HG03108 (cell line): ENCODE measurements at regions not wholly inside any gene's neighbourhood (a gene's known extent, or its start where the extent isn't known, plus 50 kb on each side); places are given as distances from the start of the nearest gene placed in this dataset.

Experiments used
- ATAC-seq: cut with Tn5 transposase; IDR thresholded peaks from one replicate; pipeline ENCODE4 v1.9.1; 2021; ENCODE audit warnings: moderate library complexity; ENCODE audit not compliant: unreplicated experiment

DNA sequence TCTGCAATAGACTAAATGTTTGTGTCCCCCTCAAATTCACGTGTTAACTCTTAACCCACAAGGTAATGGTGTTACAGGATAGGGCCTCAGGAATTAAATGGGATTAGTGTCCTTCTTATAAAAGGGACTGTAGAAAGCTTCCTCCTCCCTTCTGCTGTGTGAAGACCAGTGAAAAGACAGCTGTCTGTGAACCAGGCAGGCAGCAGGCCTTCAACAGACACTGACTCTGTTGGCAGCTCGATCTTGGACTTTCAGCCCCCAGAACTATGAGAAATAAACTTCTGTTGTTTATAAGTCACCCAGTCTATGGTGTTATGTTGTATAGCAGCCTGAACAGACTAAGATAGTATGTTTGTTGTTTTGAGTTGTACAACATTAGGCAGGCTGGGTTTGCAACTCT lies 208.1 kb downstream of the GBA3 start:
- ATAC-seq, result no peak

DNA sequence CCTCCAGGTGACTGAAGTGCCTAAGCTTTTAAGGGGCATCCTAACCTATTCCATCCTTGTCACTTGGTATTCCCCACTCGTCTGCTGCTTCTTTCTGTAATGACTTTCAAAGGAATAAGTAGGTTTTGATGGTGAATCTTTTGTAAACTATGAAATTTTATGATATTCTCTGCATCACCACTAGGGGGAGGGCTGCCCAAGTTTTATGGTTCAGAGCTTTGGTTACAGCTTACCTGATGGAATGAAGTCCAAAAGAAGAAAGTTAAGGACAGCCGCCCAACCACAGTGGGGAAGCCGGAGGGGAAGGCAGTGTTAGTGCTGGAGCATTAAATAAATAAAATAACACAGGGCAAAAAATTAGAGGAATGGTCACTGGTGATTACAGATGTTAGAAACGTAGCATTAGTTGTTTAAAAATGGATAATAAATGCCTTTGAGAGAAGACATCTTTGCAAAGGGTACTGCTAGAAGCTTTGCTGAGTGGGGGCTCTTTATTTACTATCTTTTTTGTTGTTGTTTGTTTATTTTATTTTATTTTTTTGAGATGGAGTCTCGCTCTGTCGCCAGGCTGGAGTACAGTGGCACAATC lies 204.9 kb downstream of the GBA3 start:
- no peak for ATAC-seq

DNA sequence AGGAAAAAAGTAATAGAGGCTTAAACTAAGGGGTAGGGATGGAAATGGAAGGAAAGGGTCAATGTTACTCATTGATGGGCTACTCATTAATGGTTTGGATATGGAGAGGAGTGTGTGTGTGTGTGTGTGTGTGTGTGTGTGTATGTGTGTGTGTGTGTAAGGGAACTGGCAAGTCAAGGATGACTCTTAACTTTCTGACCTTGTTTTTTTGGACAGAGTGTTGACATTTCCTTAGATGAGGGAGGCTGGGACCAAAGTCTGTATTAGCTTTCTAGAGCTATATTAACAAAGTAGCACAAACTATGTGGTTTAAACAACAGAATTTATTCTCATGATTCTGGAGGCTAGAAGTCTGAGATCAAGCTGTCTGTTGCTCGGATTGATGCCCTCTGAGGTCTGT lies 202.7 kb downstream of the GBA3 start:
- ATAC-seq, result no peak

DNA sequence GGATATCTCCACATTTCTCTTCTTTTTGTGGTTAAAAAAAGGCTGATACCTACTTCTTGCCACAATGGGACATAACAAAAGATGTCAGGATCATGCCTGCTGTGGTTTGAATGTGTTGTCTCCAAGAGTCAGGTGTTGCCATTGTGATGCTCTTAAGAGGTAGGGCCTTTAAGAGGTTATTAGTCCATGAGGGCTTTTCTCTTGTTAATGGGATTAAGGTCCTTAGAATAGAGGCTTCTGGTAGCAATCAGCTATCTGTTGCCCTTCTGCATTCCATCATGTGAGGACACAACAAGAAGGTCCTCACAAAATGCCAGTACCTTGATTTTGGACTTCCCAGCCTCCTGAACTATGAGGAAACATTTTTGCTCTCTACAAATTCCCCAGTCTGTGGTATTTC lies 191.4 kb downstream of the GBA3 start:
- no peak for ATAC-seq

DNA sequence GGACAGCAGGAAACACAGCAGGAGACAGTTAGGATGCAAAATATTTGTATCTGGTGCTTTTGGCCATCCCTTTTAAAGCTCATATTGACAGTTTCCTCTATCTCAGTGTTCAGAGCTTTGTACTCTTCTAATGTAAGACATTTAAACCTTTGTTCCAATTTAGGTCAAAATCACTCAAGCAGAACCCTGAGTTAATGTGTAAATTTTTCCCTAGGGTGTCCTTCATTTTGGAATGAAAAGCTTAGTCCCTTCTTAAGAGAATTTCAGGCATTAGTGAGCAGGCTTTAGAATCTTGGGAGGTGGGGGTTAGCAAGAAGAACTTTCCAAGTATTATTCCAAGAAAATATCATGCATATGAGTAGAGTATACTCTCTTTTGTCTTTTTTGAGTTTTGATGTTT lies 188.7 kb downstream of the GBA3 start:
- ATAC-seq, result no peak

DNA sequence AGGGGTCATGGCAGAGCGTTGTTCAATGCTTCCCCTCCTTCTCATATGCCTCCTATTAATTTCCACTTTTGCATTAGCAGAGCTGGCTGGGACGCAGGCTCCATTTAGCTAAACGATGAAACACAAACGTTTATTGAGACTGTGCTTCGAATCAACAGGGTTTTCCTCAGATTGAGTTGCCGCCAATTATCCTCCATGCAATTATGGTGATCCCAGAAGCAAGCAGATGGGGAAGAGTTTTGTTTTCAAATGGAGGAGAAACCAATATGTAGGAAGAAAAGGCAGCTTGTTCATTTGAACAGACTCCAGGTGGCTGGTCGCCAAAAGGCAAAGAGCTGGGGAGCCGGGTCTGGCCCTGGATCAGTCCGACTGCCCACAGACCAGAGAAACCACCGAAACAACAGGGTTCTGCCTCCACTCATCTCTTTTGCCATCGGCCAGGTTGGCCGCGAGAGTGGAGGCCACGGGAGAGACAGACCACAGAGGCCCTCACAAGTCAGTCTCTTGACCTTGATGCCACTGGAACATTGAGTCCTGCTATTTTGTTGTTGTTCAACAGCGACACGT lies 184.8 kb downstream of the GBA3 start:
- ATAC-seq, result no peak

DNA sequence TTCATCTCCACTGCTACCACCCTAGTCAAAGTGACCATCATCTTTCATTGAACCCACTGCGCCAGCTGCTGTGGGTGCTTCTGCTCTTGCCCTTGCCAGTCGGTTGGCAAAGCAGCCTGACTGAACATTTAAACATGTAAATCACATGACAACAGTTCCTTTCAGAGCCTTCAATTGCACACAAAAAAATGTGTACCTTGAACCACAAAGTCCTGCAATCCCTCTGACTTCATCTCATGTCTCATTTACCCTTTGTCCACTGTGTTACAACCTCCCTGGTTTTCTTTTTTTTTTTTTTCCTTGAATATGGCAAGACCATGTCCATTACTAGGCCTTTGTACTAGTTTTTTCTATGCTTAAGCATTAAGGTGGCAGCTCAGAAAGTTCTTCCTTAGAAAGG lies 183.5 kb downstream of the GBA3 start:
- ATAC-seq, result no peak

DNA sequence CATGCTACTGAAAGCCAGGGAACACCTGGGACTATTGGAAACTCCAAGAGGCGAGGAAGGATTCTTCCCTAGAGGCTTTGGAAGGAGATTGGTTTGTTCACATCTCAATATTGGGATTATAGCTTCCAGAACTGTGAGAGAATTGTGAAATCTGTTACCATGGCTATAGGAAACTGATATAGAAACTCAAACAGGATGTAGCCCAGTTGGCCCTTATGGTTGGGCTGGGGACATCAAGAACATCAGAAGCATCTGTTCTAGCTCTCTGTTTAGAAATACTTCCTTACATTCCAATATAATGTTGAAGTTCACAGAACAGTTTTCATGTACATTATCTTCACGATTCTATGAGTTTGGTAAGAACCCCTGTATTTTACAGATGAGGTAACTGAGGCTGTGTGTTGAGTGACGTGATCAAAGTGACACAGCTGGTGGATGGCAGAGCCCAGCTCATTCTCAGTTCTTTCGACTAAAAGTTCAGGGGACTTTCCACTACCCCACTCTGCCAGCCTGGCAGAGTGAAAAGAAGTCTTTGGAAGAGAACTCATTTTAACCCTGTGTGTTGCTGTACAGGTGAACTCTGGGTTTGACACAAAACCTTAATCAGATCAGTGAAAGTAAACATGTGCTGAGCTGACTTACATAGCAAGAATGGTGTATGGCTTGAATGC lies 183.0 kb downstream of the GBA3 start:
- ATAC-seq, result no peak

DNA sequence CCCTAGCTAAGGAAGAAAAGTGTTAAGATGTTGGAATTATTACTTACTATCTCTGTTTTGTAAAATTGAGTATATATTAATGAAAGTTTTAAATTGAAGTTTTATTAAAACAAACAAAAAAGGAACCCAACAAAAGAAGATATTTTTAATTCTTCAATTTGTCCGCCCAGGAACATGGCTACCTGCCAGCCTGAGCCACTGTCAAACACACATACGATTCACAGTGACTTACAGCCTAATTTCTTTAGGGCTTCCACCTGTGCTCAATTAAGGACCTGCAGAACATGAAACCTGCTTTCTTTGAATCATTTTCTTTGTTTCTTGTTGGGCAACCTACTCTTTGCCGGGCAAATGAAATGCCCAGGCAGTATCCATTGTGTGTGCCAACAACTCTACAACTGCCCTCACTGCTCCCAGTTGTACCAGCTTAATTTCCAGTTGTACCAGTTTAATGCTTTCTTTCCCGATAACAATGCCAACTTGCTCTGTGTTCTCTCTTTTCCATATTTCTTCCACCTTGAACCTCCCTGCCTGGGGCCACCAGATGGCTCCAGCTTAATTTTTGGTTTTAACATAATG lies 181.7 kb downstream of the GBA3 start:
- ATAC-seq, result no peak

DNA sequence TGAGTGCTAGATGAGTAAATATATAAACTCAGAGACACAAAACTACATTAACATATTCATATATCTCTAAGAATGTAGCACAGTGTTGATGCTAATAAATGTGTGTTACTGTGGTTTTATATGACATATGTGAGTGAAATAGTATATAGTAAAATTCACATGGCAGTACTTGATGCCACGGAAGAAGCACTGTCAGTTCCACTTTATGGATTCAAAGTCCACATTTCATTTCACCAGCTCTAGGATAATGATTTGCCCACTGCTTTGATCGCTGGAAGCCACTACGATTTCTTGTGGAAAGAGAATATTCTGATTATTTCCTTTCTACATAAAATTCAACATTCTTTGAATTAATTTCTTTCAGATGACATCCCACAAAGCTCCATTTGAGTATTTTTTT lies 181.2 kb downstream of the GBA3 start:
- no peak for ATAC-seq

DNA sequence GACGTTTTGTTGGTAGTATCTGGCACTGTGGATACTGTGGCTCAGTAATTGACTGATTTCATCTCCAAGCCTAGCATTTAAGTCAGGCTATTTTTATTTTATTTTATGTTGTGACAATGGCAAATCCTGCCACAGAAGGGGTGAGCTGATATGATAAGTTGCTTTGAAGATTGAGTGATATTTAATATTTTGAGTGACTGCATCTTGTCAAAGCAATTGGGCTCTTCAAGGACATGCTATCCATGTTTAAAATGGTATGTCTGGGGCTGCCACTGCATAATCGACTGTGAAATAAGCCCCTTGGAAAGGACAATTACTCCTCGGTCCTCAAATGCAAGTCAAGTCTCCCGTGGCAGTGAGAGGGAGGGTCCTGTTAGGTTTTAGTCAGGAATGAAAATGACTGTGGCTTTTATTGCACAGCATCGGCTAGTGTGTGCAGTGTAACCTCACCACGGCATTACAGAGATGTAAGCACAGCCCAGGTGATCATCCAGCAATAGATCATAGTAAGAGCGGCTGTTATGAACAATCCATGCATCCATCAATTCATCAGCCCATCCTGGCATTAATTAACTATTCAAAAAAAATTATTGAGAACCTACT lies 178.2 kb downstream of the GBA3 start:
- ATAC-seq, result no peak

DNA sequence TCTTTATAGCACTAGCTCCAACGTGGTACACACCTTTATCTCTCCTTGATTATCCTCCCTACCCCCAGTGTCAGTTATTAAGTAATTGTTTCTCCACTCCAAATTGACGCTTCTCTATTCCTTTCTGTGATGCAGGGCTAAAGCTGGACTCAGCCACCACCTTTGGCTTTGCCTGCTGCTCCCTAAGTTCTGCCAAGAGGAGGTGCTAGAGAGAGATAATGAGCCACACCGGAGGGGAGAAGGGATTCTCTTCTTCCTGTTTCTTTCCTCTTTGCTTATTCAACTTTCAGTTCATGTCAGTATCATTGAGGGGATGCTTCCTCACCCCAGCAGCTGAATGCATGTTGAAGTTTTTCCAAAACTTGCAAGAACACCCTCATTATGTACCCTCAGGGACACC lies 176.5 kb downstream of the GBA3 start:
- ATAC-seq, result no peak
